NCI-H2227 treated with DMSO at 0.1 percent for 48 hours (cell line): ENCODE measurements at regions not wholly inside any gene's neighbourhood (a gene's known extent, or its start where the extent isn't known, plus 50 kb on each side); places are given as distances from the start of the nearest gene placed in this dataset.

Experiments
- DNase-seq: peaks from one replicate; lab custom pipeline; 2025; lab: John Stamatoyannopoulos, UW

- peak; percentile 28 for DNase-seq
Observed at GRCh38 chr18:54717673-54718407, 110.4 kb upstream of the RAB27B start.

DNA sequence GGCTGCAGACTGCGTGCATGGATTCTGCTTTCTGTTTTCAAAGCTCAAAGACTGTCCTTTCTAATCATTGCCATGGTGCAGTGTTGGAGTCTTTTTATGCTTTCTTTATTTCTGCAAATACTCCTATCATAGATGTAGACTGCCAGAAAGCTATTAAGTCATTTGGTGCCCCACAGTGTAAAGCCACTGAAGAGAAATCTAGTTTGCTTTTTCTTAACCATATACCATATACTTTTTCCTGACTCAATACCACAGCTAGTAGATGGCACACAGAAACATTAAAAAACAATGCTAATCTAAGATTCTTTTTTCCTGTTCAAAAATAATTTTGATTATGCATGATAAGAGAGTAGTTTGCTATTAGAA, 109.9 kb upstream of the RAB27B start:
- no peak for DNase-seq

DNA sequence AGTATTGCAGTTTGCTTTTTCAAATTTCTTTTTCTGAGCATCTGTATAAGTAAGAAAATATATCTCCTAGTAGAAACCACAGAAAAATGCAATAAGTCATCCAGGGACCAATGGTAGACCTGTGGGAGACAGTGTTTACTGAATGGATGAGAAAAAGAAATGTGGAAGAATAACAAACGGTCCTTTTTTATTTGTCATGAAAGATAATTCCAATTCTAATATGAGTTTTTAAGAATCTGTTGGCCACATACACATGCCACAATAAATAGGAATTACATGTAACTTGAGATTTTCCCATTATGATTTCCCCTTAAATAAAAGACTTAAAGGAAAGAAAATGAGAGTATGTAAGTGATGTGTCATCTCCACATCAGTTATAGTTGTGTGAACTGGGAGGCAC, 107.7 kb upstream of the RAB27B start:
- DNase-seq = no peak

DNA sequence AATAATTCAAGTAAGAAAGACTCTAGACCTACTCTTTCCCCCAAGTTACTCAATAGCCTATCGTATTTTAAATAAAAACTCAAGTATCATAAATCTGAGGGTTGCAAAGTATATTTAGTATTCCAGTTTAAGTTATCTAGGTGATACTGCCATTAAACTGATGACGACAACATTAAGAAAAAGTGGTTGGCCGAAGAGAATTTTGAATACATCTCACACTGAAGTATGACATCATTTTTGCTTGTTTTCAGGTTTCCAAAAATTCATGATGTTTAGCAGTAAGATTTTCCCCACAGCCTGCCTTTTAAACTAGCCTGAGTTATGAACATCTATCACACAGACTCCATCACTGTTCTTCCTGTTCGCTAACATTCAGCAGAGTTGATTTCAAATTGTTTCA, 102.1 kb upstream of the RAB27B start:
- DNase-seq = no peak

GRCh38 chr18:54734059-54734458, 94.2 kb upstream of the RAB27B start:
- DNase-seq = no peak

- no peak for DNase-seq
Observed at GRCh38 chr18:54736981-54737380, 91.3 kb upstream of the RAB27B start.

- DNase-seq = no peak
Observed at GRCh38 chr18:54737986-54738385, 90.3 kb upstream of the RAB27B start.

- no peak for DNase-seq
Observed at GRCh38 chr18:54739476-54739875, 88.8 kb upstream of the RAB27B start.

DNA sequence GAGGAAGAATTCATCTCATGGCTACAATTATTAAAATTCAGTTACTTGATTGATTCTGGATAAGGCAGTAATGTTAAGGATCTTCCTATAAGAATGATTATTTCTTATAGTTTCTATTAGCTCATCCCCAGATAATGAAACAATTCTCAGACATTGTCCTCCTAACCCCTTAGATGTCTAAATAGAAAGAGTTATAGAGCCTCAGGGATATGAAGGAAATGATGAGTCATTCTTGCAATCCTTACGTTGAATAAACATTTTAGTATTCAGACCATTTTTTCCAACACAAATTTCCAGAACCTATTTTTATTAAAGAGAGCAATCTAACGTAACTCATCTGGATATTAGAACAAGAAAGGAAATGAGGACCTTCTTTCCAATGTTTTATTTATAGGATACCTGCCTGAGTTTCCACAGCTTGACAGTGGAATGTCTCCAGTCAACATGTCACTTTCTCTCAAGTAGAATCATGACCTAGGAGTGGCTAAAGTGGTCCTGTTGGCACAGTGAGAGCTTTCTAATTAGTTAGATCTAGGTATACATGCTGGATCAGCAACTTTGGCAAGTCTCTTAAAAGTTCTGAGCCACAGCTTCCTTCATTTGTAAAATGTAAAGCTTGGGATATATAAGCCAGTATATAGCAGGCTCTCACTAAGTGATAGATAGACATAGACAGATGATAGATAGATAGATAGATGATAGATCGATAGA, 88.0 kb upstream of the RAB27B start:
- no peak for DNase-seq

GRCh38 chr18:54742120-54742519, 86.2 kb upstream of the RAB27B start:
- no peak for DNase-seq

- DNase-seq = no peak
Observed at GRCh38 chr18:54742659-54743604, 85.3 kb upstream of the RAB27B start.

- no peak for DNase-seq
Observed at GRCh38 chr18:54743605-54743995, 84.7 kb upstream of the RAB27B start.

DNA sequence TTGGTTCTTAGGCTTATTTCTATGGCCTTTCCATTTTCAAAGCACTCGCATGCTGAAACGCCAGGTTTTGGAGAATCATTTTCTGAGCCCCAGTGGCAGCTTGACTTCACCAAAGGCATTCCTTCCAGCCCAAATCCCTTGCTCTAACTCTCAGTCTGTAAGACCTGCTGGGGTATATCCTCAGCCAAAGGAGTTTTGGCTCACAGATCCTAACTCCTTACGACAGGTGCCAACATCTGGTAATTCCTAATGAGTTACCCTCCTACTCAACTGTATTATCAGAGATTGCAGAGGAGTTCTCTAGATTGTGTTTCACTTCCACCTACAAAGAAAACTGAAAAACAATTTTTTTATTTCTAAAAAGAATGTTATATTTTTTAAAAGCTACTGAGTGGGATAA, 79.0 kb upstream of the RAB27B start:
- DNase-seq = no peak

DNA sequence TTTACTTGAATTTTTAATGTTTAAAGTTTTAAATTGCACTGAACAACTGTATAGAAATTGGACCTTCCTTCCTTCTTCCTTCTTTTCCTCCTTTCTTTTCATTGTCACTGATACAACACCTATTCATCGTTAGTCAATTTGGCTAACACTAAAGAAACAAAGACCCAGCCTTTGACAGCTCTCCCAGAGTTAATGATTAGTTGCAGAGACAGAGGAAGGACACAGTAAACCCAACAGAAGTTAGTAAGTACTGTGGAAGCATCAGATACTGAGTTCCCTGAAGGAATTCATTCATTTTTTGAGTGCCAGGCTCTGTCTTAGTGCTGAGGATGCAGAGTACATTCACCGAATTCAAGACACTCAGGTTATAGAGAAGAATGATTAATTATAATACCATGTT, 77.9 kb upstream of the RAB27B start:
- DNase-seq = no peak

- no peak for DNase-seq
Observed at GRCh38 chr18:54752185-54752584, 76.1 kb upstream of the RAB27B start.

DNA sequence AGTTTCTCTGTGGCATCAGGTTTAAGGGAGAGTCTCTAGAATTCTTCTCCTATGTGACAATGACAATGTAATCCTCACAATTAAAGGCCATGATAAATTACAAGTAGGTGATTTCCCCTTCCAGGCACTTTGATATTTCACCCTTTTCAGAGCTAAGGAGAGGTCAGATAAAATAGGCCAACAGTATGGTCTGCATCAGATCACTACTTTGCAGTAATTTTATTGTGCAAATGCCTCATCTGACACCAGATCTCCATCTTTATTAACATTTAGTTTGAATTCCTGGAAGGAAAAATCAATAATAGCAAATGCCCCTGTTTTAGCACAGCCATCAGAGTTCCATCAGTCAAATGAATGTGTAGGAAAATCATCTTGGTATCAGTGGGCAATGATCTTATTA, 72.8 kb upstream of the RAB27B start:
- DNase-seq = no peak

GRCh38 chr18:54762386-54762785, 65.9 kb upstream of the RAB27B start:
- DNase-seq = no peak

DNA sequence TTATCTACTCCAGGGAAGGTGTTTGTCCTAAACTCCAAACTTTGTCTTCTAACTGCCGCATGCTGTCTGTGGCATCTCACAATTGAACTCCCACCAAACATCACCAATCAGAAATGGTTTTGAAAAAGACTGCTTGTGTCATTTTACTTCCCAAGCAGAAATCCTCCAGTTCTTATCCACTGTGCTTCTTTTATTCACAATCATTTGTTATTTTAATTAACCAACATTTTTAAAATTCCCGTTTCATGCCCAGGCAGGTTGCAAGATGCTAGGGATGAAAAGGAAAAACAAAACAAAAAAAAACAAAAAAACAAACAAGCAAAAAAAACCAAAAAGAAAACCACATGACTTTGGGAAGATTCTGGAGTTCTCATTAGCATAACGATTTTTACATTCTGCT, 63.5 kb upstream of the RAB27B start:
- no peak for DNase-seq

DNA sequence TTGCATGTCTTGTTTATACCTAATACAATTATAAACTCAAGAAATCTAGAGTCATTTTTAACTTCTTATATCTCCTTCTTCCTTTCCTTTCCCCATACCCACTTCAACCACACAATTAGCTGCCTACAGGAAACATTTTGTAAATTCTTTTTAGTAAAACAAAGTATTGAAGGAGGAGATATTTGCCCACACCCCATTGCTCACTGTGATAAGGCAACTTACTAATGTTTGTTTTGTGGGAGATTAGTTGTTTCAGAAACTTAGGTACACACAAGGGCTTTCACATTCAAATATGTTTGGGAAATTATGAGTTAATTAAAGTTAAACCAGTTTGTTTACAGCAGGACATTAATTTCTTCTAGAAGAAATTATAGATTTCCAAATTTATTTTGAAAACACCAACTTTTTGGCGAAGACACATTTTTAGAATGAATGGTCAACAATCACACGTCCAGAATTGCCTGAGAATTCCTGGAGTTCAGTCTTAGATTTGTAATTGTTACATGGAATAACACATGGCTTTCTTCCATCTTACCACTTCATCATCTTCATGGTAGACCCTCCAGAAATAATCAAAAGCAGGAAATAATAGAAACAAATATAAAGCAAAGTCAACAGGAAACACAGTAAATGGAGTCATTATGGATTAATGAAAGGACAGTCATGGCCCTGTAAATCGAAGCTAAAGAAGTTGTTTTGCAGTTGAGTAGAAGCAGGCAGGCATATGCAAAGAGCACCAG, 62.5 kb upstream of the RAB27B start:
- no peak for DNase-seq

DNA sequence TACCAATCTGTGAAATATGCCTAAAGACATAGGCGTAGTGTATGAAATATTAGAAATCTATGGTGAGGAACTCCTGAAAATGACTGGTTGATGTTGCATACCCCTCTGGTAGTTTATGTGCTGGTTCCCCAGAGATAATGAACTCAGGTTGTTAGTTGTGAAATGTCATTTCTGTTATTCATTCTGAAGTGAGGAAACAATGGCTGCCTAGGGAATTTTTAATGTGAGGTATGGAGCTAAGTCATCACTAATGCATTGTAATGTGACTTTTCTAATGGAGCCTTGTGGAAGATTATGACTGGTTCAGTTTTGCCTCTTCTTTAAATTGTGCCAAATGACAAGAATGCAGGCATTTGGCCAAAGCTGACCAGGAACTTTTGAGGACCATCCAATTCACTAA, 61.6 kb upstream of the RAB27B start:
- no peak for DNase-seq

- no peak for DNase-seq
Observed at GRCh38 chr18:54767098-54767497, 61.2 kb upstream of the RAB27B start.
